ENCODE measurements at regions not wholly inside any gene's neighbourhood (a gene's known extent, or its start where the extent isn't known, plus 50 kb on each side); places are given as distances from the start of the nearest gene placed in this dataset.

GRCh38 chr1:233445737-233446136 is 118.2 kb downstream of the MAP3K21 start:
- TF ChIP-seq POLR2A (IDR thresholded peaks at IDR 0.05; ENCODE audit: low read depth, low read length) (no peak), POLR2AphosphoS5 (IDR thresholded peaks at IDR 0.05; ENCODE audit: low read depth, low read length) (no peak), TAF1 (IDR thresholded peaks at IDR 0.05; ENCODE audit: low read depth, low read length) (no peak), SPI1 (IDR thresholded peaks at IDR 0.05; ENCODE audit: low read depth, low read length) (no peak), POU2F2 (IDR thresholded peaks at IDR 0.05; ENCODE audit: low read depth, low read length) (no peak), PAX5 (IDR thresholded peaks at IDR 0.05; ENCODE audit: insufficient read depth, low read length, severe bottlenecking) (no peak)
